Hepatocyte (in vitro differentiated cells): ENCODE measurements at regions not wholly inside any gene's neighbourhood (a gene's known extent, or its start where the extent isn't known, plus 50 kb on each side); places are given as distances from the start of the nearest gene placed in this dataset.

Experiments
- EZH2 ChIP-seq: fragments of 200-600 bp; sonication (generic); IDR thresholded peaks from 2 replicates; pipeline ENCODE4 v1.6.1; 2016; ENCODE audit warnings: antibody characterized with exemption, mild to moderate bottlenecking, borderline replicate concordance
- EZH2phosphoT487 ChIP-seq: fragments of 200-600 bp; sonication (generic); IDR thresholded peaks from one replicate; pipeline ENCODE4 v1.6.1; 2018; ENCODE audit warnings: antibody characterized with exemption, mild to moderate bottlenecking, low read depth, moderate library complexity; ENCODE audit not compliant: unreplicated experiment, severe bottlenecking
- TF ChIP-seq, protein P1 (sequence below): fragments of 200-600 bp; sonication (generic); IDR thresholded peaks from 2 replicates; pipeline ENCODE4 v1.5.1; 2016; ENCODE audit warnings: antibody characterized with exemption, mild to moderate bottlenecking; ENCODE audit not compliant: poor library complexity

DNA sequence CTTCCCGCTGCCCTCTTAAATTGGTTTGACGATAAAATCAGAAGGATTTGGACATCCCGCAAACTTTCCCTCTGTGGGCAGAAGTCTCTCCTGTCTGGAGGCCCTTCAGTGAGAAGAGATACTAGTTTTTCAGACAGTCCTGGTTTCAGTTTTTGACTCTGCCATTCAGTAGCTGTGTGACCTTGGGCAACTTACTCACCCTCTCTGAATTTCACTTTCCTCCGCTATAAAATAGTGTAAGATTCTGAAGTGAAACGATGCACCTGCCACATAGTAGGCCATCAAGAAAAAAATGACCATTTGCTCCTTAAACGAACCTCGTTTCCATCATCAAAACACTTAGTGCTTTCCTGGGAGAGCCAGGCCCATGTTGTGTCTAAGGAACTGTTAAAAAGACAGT is 97.2 kb downstream of the LINC00237 start:
- TF ChIP-seq, protein P1, sequence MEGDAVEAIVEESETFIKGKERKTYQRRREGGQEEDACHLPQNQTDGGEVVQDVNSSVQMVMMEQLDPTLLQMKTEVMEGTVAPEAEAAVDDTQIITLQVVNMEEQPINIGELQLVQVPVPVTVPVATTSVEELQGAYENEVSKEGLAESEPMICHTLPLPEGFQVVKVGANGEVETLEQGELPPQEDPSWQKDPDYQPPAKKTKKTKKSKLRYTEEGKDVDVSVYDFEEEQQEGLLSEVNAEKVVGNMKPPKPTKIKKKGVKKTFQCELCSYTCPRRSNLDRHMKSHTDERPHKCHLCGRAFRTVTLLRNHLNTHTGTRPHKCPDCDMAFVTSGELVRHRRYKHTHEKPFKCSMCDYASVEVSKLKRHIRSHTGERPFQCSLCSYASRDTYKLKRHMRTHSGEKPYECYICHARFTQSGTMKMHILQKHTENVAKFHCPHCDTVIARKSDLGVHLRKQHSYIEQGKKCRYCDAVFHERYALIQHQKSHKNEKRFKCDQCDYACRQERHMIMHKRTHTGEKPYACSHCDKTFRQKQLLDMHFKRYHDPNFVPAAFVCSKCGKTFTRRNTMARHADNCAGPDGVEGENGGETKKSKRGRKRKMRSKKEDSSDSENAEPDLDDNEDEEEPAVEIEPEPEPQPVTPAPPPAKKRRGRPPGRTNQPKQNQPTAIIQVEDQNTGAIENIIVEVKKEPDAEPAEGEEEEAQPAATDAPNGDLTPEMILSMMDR: no peak
- no peak for TF ChIP-seq EZH2phosphoT487
- TF ChIP-seq EZH2: no peak
